Neural crest cell (in vitro differentiated cells): ENCODE measurements at regions not wholly inside any gene's neighbourhood (a gene's known extent, or its start where the extent isn't known, plus 50 kb on each side); places are given as distances from the start of the nearest gene placed in this dataset.
"Not testable (repeated sequence)": the region's sequence is repeated elsewhere in the genome, so short reads cannot be mapped to it uniquely, and the experiment has no call there.

Source experiments
- DNase-seq: peaks from one replicate; pipeline ENCODE4 v3.0.0; 2021; ENCODE audit warnings: low read depth, mixed read lengths, low spot score
- H3K27ac Mint-ChIP-seq: one replicate; pipeline ENCODE4 v1.8.0; 2021; ENCODE audit warnings: mild to moderate bottlenecking, mixed read lengths; ENCODE audit not compliant: unreplicated experiment
- H3K27me3 Mint-ChIP-seq: 2 replicates; pipeline ENCODE4 v1.8.0; 2021; ENCODE audit warnings: low read depth, mild to moderate bottlenecking, mixed read lengths
- H3K36me3 Mint-ChIP-seq: 2 replicates; pipeline ENCODE4 v1.8.0; 2021; ENCODE audit warnings: low read depth, mild to moderate bottlenecking, mixed read lengths
- H3K4me1 Mint-ChIP-seq: 2 replicates; pipeline ENCODE4 v1.8.0; 2021; ENCODE audit warnings: mixed read lengths
- H3K4me3 Mint-ChIP-seq: one replicate; pipeline ENCODE4 v1.8.0; 2021; ENCODE audit warnings: mild to moderate bottlenecking, mixed read lengths
- H3K9me3 Mint-ChIP-seq: 2 replicates; pipeline ENCODE4 v1.8.0; 2021; ENCODE audit warnings: mixed read lengths
- CTCF ChIP-seq: fragments of 200-600 bp; sonication (generic); conservative IDR thresholded peaks from 2 replicates; pipeline ENCODE4 v1.5.0; 2021; ENCODE audit warnings: antibody characterized with exemption, mild to moderate bottlenecking

- no peak for DNase-seq
- Mint-ChIP-seq H3K27ac (no peak overlapping the region), H3K9me3 (peaks cover 32% of the 10 kb centered on the region), H3K4me1 (peaks cover 9% of the 10 kb centered on the region), H3K4me3 (no peak overlapping the region), H3K36me3 (peaks cover 20% of the 10 kb centered on the region), H3K27me3 (no peaks in the 10 kb centered on the region)
- no peak for TF ChIP-seq CTCF
Measured at GRCh38 chr2:11891671-11892440, 145.4 kb downstream of the LPIN1 start.

- no peaks in the 10 kb centered on the region for H3K27me3 Mint-ChIP-seq
- no peak overlapping the region for H3K4me3 Mint-ChIP-seq
- peaks cover 22% of the 10 kb centered on the region for H3K9me3 Mint-ChIP-seq
- no peak for DNase-seq
- no peak for TF ChIP-seq CTCF
- peaks cover 8% of the 10 kb centered on the region for H3K36me3 Mint-ChIP-seq
- peak overlapping the region; percentile 73 for H3K27ac Mint-ChIP-seq
- peaks cover 18% of the 10 kb centered on the region for H3K4me1 Mint-ChIP-seq
Measured at GRCh38 chr2:11896386-11896785, 150.0 kb downstream of the LPIN1 start.

- no peak for TF ChIP-seq CTCF
- Mint-ChIP-seq H3K27ac (no peak overlapping the region), H3K9me3 (peaks cover 11% of the 10 kb centered on the region), H3K4me1 (peaks cover 18% of the 10 kb centered on the region), H3K36me3 (peaks cover 8% of the 10 kb centered on the region), H3K4me3 (no peak overlapping the region), H3K27me3 (no peaks in the 10 kb centered on the region)
- no peak for DNase-seq
Measured at GRCh38 chr2:11898576-11898975, 152.1 kb downstream of the LPIN1 start.

- H3K4me3 Mint-ChIP-seq = no peak overlapping the region
- TF ChIP-seq CTCF = no peak
- peaks cover 13% of the 10 kb centered on the region for H3K9me3 Mint-ChIP-seq
- H3K36me3 Mint-ChIP-seq = peaks cover 8% of the 10 kb centered on the region
- no peak for DNase-seq
- peak overlapping the region; percentile 35 for H3K27ac Mint-ChIP-seq
- no peaks in the 10 kb centered on the region for H3K27me3 Mint-ChIP-seq
- peaks cover 18% of the 10 kb centered on the region for H3K4me1 Mint-ChIP-seq
Measured at GRCh38 chr2:11899264-11899818, 152.9 kb downstream of the LPIN1 start.

GRCh38 chr2:11900891-11901290 lies 154.5 kb downstream of the LPIN1 start:
- H3K27ac Mint-ChIP-seq, H3K4me3 Mint-ChIP-seq, H3K36me3 Mint-ChIP-seq, DNase-seq, H3K9me3 Mint-ChIP-seq, H3K27me3 Mint-ChIP-seq: not testable (repeated sequence)
- H3K4me1 Mint-ChIP-seq = peaks cover 18% of the 10 kb centered on the region

GRCh38 chr2:11901351-11902069 lies 155.1 kb downstream of the LPIN1 start:
- Mint-ChIP-seq H3K4me1 (peaks cover 12% of the 10 kb centered on the region), H3K27me3 (no peaks in the 10 kb centered on the region), H3K36me3 (no peaks in the 10 kb centered on the region), H3K9me3 (peaks cover 5% of the 10 kb centered on the region), H3K4me3 (no peak overlapping the region), H3K27ac (no peak overlapping the region)
- no peak for DNase-seq
- no peak for TF ChIP-seq CTCF
